ENCODE measurements at regions not wholly inside any gene's neighbourhood (a gene's known extent, or its start where the extent isn't known, plus 50 kb on each side); places are given as distances from the start of the nearest gene placed in this dataset.

- Mint-ChIP-seq H3K4me3 (no peak overlapping the region), H3K27me3 (peaks cover 2% of the 10 kb centered on the region), H3K36me3 (ENCODE audit: low read depth) (no peaks in the 10 kb centered on the region), H3K9me3 (peaks cover 27% of the 10 kb centered on the region), H3K4me1 (no peaks in the 10 kb centered on the region), H3K27ac (no peak overlapping the region)
- intact Hi-C loops (cut with micrococcal nuclease): no loop called here
- DNase-seq (no peak), ATAC-seq (ENCODE audit: low read depth) (no peak)
- TF ChIP-seq CTCF (IDR thresholded peaks at IDR 0.05): no peak
- ChIA-PET POLR2A (no interaction called here), CTCF (no interaction called here)
Measured at GRCh38 chr11:129655247-129655832, 160.3 kb upstream of the TMEM45B start.

DNA sequence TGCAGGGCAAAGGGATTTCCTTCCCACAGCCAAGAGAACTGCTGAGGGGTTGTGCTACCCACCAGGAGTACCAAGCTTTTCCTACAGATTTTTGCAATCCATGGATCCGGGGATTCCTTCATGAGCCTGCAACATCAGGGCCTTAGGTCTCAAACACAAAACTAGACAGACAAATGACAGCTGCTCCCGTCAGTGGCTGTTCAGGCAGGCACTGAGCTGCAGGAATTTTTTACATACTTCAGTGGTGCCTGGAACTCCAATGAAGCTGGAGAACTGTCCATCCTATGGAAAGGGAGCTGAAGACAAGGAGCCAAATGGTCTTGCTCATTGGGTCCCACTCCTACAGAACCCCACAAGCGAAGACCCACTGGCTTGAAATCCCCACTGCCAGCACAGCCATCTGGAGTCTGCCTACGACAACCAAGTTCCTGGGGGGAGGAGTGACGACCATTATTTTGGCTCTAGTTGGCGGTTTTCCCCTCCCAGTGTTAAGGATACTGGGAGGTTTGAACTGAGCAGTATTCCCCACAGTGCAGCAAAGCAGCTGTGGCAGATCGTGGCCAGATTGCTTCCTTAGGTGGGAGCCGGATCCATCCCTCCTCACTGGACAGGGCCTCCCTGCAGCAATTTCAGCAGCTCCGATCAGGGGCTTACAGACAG lies 157.7 kb upstream of the TMEM45B start:
- H3K36me3 Mint-ChIP-seq (ENCODE audit: low read depth): no peaks in the 10 kb centered on the region
- ChIA-PET CTCF (no interaction called here), POLR2A (no interaction called here)
- no peak overlapping the region for H3K4me3 Mint-ChIP-seq
- no peak for DNase-seq
- TF ChIP-seq CTCF (IDR thresholded peaks at IDR 0.05): no peak
- ATAC-seq (ENCODE audit: low read depth): no peak
- intact Hi-C loops (cut with micrococcal nuclease): no loop called here
- peaks cover 27% of the 10 kb centered on the region for H3K9me3 Mint-ChIP-seq
- no peak overlapping the region for H3K27ac Mint-ChIP-seq
- H3K4me1 Mint-ChIP-seq: no peaks in the 10 kb centered on the region
- H3K27me3 Mint-ChIP-seq: peaks cover 2% of the 10 kb centered on the region

DNA sequence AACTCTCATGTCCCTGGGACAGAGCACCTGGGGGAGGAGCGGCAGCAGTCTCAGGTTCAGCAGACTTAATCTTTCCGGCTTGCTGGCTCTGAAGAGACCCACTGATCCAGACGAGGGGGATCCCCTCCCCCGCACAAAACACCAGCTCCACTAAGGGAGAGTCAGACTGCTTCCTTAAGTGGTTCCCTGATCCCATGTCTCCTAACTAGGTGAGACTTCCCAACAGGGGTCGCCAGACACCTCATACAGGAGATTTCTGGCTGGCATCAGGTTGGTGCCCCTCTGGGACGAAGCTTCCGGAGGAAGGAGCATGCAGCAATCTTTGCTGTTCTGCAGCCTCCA lies 157.2 kb upstream of the TMEM45B start:
- ATAC-seq (ENCODE audit: low read depth): no peak
- H3K4me1 Mint-ChIP-seq: no peaks in the 10 kb centered on the region
- H3K27ac Mint-ChIP-seq: no peak overlapping the region
- H3K9me3 Mint-ChIP-seq: peaks cover 28% of the 10 kb centered on the region
- POLR2A ChIA-PET: no interaction called here
- no peak overlapping the region for H3K4me3 Mint-ChIP-seq
- intact Hi-C loops (cut with micrococcal nuclease): no loop called here
- DNase-seq: no peak
- H3K36me3 Mint-ChIP-seq (ENCODE audit: low read depth): no peaks in the 10 kb centered on the region
- no peak for TF ChIP-seq CTCF (IDR thresholded peaks at IDR 0.05)
- peaks cover 2% of the 10 kb centered on the region for H3K27me3 Mint-ChIP-seq
- CTCF ChIA-PET: no interaction called here

- Mint-ChIP-seq H3K27me3 (peaks cover 2% of the 10 kb centered on the region), H3K4me3 (no peak overlapping the region), H3K36me3 (ENCODE audit: low read depth) (no peaks in the 10 kb centered on the region), H3K27ac (no peak overlapping the region), H3K9me3 (no peaks in the 10 kb centered on the region), H3K4me1 (no peaks in the 10 kb centered on the region)
- intact Hi-C loops (cut with micrococcal nuclease): no loop called here
- ATAC-seq (ENCODE audit: low read depth) (no peak), DNase-seq (no peak)
- CTCF ChIA-PET: no interaction called here
- POLR2A ChIA-PET: no interaction called here
- TF ChIP-seq CTCF (IDR thresholded peaks at IDR 0.05): no peak
Measured at GRCh38 chr11:129680907-129681306, 134.7 kb upstream of the TMEM45B start.

DNA sequence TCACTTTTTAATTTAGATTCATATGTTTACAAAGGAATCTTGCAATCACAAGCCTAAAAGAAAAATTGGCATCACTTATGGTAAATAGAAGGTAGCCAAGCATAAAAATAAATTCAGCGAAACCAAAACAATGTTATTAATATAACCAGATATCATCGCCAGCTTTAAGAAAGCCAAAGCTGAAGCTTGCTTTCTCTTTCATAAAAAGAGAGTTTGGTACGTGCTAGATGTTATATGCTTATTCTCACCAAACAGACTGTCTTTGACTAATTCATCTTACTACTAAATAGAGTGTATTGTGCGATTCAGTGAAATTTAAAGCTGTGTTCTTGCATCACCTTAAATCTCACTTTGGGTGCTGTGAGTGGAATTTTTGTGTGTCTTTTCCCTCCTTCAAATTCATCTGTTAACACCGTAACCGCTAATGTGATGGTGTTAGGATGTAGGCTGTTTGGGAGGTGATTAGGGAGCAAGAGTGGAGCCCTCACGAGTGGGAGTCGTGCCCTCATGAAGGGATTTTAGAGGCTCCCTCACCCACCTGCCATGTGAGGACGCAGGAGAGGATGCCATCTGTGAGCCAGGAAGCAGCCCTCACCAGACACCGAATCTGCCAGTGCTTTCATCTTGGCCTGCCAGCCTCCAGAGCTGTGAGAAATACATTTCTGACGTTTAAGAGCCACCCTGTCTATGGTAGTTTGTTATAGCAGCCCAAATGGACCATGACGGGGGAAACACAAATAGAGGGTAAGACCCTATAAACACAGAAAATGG lies 134.1 kb upstream of the TMEM45B start:
- ChIA-PET POLR2A (no interaction called here), CTCF (no interaction called here)
- intact Hi-C loops (cut with micrococcal nuclease): no loop called here
- no peak for ATAC-seq (ENCODE audit: low read depth)
- Mint-ChIP-seq H3K27me3 (peaks cover 2% of the 10 kb centered on the region), H3K9me3 (no peaks in the 10 kb centered on the region), H3K4me3 (no peak overlapping the region), H3K36me3 (ENCODE audit: low read depth) (no peaks in the 10 kb centered on the region), H3K27ac (no peak overlapping the region), H3K4me1 (no peaks in the 10 kb centered on the region)
- TF ChIP-seq CTCF (IDR thresholded peaks at IDR 0.05): no peak
- no peak for DNase-seq

Measured in activated B cell treated with CpG ODN at 0.5 μM for 24 hours (primary cell).